ENCODE measurements at regions not wholly inside any gene's neighbourhood (a gene's known extent, or its start where the extent isn't known, plus 50 kb on each side); places are given as distances from the start of the nearest gene placed in this dataset.

GRCh38 chr1:101603726-101604125 is 366.9 kb downstream of the S1PR1 start:
- TF ChIP-seq, protein P1, sequence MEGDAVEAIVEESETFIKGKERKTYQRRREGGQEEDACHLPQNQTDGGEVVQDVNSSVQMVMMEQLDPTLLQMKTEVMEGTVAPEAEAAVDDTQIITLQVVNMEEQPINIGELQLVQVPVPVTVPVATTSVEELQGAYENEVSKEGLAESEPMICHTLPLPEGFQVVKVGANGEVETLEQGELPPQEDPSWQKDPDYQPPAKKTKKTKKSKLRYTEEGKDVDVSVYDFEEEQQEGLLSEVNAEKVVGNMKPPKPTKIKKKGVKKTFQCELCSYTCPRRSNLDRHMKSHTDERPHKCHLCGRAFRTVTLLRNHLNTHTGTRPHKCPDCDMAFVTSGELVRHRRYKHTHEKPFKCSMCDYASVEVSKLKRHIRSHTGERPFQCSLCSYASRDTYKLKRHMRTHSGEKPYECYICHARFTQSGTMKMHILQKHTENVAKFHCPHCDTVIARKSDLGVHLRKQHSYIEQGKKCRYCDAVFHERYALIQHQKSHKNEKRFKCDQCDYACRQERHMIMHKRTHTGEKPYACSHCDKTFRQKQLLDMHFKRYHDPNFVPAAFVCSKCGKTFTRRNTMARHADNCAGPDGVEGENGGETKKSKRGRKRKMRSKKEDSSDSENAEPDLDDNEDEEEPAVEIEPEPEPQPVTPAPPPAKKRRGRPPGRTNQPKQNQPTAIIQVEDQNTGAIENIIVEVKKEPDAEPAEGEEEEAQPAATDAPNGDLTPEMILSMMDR (conservative IDR thresholded peaks at IDR 0.05 in 1 of 2, IDR thresholded peaks at IDR 0.05 in 1 of 2; ENCODE audit: extremely low read depth in 1 of 2, insufficient read depth in 1 of 2, low read depth in 1 of 2, low read length in 2 of 2), result no peak
- TF ChIP-seq EZH2 (IDR thresholded peaks at IDR 0.05; ENCODE audit: borderline replicate concordance, low read length), result no peak

All from mammary epithelial cell (primary cell).